NCI-H345 treated with DMSO at 0.1 percent for 48 hours (cell line): ENCODE measurements at regions not wholly inside any gene's neighbourhood (a gene's known extent, or its start where the extent isn't known, plus 50 kb on each side); places are given as distances from the start of the nearest gene placed in this dataset.
"Not testable (repeated sequence)": the region's sequence is repeated elsewhere in the genome, so short reads cannot be mapped to it uniquely, and the experiment has no call there.

ENCODE experiments used
- DNase-seq: peaks from one replicate; lab custom pipeline; 2025; ENCODE audit not compliant: unreplicated experiment; lab: John Stamatoyannopoulos, UW

GRCh38 chr11:67805253-67806126 lies 131.1 kb upstream of the ALDH3B2 start:
- DNase-seq, result peak; percentile 93

DNA sequence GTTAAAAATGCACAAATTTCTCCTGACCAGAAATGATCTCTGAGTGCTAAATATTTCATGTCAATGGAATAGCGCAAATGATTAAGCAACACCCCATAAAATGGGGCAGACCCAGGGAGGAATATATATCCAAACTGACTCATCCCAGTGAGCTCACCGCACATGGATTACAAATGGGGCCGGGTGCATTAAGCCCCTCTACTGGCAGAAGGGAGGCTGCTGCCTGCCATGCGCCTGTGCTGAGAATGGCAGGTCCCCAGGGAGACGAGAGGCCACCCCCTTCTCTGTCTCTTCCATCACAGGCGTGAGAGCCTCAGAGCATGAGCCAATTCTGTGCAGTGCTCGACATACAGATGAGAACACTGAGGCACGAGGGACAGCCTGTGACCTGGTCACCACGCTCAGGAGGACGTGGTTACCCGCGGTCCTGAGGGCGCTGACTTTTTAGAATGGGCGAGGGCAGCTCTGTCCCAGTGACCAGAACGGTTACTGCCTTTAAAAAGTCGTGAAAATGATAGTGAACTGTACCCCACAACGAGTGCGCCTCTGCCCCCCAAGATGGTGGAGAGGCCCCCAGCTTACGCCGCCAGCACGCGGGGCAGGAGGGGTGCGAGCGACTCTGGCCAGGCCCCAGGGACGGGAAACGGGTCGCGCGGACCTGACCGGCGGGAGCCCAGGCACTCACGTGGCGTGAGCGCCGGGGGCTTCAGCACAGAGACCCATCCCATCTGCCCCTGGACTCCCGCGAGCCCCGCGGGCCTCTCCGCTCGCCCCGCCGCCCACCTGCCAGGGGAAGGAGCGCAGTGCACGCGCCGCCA lies 130.2 kb upstream of the ALDH3B2 start:
- DNase-seq, result not testable (repeated sequence)

GRCh38 chr11:67803519-67803918 lies 129.1 kb upstream of the ALDH3B2 start:
- not testable (repeated sequence) for DNase-seq

GRCh38 chr11:67803055-67803454 lies 128.6 kb upstream of the ALDH3B2 start:
- DNase-seq, result not testable (repeated sequence)

- DNase-seq, result not testable (repeated sequence)
Measured at GRCh38 chr11:67802623-67803022, 128.2 kb upstream of the ALDH3B2 start.

DNA sequence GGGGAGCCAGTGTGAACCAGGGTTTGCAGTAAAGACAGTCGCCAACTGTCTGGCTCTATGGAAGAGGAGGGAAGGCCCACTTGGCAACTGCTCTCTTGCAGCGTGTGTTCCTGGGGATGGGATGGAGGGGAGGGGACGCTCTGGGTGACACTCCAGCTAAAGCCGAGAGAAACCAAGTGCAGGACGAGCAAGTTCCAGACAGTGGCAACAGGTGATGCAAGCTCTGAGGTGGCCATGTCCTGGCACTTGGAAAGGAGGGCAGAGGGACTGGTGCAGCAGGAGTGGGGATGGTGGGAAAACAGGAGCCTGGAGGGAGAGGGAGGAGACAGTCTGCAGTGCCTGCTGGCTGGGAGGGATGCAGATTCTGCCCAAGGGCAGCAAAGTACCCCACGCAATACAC lies 127.0 kb upstream of the ALDH3B2 start:
- not testable (repeated sequence) for DNase-seq

- DNase-seq, result not testable (repeated sequence)
Measured at GRCh38 chr11:67800591-67800990, 126.2 kb upstream of the ALDH3B2 start.

GRCh38 chr11:67799808-67800207 lies 125.4 kb upstream of the ALDH3B2 start:
- DNase-seq, result not testable (repeated sequence)

DNA sequence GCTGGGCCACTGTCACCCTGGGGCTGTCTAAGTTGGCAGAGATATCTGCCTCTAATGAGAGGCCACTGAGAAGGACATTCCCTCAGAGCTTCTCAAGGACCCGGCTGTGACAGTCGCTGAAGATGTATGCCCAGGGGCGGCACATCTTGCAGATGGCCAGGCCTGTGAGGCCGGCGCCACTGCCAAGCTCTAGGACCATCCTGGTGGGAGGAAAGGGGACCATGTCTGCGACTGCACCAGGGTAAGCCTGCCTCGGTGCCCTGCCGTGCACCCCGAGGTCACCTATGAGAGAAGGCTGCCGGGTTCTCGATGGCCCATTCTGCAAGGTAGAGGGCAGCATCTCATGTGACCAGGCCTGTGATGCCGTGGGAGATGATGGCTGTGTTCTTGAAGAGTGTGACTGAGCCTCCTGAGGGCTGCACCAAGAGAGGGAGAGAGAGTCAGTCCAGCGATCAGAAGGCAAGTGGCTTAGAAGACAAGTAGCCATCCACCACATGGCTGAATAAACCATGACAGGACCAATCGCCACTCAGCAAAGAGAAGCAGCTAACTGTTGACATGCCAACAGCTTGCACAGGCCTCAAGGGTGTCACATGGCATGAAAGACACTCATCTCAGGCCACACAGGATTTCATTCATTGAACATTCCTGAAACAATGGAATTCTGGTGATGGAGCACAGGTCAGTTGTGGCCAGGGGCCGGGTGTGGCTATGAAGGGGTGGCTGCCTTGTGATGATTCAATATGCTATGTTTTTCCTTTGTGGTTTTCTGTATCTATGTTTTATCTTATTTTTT lies 123.5 kb upstream of the ALDH3B2 start:
- not testable (repeated sequence) for DNase-seq

GRCh38 chr11:67795746-67796145 lies 121.3 kb upstream of the ALDH3B2 start:
- DNase-seq, result no peak

GRCh38 chr11:67793750-67794149 lies 119.3 kb upstream of the ALDH3B2 start:
- not testable (repeated sequence) for DNase-seq

- DNase-seq, result not testable (repeated sequence)
Measured at GRCh38 chr11:67792273-67792990, 118.0 kb upstream of the ALDH3B2 start.

DNA sequence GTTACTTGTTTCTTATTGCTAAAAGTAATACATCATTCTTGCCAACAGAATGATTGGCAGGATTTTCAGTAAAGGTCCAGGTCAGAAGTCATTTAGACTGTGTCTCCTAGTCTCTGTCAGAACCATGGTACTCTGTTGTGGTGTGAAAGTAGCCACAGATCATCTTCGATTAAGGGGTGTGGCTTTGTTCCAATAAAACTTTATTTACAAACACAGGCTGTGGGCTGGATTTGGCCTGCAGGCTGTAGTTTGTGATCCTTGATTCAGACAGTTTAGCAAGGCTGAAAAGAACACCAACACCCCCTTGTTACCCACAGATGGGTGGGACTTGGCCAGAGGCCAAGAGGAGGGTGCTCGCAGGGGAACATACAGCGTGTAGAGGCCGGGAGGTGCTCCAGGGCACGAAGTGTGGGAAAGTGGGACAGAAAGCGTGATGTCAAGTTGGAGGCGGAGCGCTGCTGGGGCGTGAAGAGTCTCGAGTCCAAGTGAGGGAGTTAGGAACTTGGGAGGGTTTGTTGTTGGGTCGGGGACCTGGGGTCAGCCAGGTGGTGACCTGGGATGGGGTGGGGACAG lies 117.3 kb upstream of the ALDH3B2 start:
- DNase-seq, result peak; percentile 48

- not testable (repeated sequence) for DNase-seq
Measured at GRCh38 chr11:67788341-67788695, 113.9 kb upstream of the ALDH3B2 start.

GRCh38 chr11:67787681-67788340 lies 113.4 kb upstream of the ALDH3B2 start:
- DNase-seq, result not testable (repeated sequence)

DNA sequence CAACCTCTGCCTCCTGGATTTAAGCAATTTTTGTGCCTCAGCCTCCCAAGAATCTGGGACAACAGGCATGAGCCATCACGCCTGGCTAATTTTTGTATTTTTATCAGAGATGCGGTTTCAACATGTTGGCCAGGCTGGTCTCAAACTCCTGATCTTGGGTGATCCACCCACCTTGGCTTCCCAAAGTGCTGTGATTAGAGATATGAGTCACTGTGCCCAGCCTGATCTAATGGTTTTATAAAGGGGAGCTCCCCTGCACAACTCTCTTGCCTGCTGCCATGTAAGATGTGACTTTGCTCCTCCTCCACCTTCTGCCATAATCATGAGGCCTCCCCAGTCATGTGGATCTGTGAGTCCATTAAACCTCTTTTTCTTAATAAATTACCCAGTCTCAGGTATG lies 107.5 kb upstream of the ALDH3B2 start:
- DNase-seq, result not testable (repeated sequence)

- not testable (repeated sequence) for DNase-seq
Measured at GRCh38 chr11:67781506-67781905, 107.1 kb upstream of the ALDH3B2 start.

DNA sequence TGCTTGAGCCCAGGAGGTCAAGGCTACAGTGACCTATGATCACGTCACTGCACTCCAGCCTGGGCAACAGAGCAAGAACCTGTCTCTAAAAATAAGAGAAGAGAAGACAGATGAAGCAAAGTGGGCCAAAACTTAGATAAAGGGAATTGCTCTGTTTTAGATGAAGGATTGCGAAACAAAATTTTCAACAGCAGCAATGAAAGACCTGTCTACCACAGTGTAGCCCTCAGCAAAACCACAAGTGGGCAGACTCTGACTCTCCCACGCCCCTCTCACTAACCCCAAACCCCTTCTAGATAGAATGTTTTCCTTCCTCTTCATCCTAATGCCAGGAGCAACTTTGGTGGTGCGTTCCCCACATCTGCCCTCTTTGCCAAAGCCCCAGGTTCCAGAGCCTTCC lies 105.6 kb upstream of the ALDH3B2 start:
- DNase-seq, result no peak

- DNase-seq, result not testable (repeated sequence)
Measured at GRCh38 chr11:67779189-67779875, 104.9 kb upstream of the ALDH3B2 start.
